ENCODE measurements at regions not wholly inside any gene's neighbourhood (a gene's known extent, or its start where the extent isn't known, plus 50 kb on each side); places are given as distances from the start of the nearest gene placed in this dataset.

- TF ChIP-seq ZC3H10 (CRISPR knock-in tag; IDR thresholded peaks at IDR 0.05) = no peak
- TF ChIP-seq, protein P1, sequence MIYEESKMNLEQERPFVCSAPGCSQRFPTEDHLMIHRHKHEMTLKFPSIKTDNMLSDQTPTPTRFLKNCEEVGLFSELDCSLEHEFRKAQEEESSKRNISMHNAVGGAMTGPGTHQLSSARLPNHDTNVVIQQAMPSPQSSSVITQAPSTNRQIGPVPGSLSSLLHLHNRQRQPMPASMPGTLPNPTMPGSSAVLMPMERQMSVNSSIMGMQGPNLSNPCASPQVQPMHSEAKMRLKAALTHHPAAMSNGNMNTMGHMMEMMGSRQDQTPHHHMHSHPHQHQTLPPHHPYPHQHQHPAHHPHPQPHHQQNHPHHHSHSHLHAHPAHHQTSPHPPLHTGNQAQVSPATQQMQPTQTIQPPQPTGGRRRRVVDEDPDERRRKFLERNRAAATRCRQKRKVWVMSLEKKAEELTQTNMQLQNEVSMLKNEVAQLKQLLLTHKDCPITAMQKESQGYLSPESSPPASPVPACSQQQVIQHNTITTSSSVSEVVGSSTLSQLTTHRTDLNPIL (CRISPR knock-in tag; IDR thresholded peaks at IDR 0.05; ENCODE audit: low read depth) = no peak
- no peak for TF ChIP-seq TCF4 (CRISPR knock-in tag; IDR thresholded peaks at IDR 0.05; ENCODE audit: borderline replicate concordance)
- no peak for TF ChIP-seq BACH2 (CRISPR knock-in tag; IDR thresholded peaks at IDR 0.05; ENCODE audit: borderline replicate concordance)
- no peak for TF ChIP-seq ARNTL (CRISPR knock-in tag; IDR thresholded peaks at IDR 0.05; ENCODE audit: borderline replicate concordance, low read depth)
- no peak for TF ChIP-seq GLIS3 (CRISPR knock-in tag; IDR thresholded peaks at IDR 0.05)
- TF ChIP-seq, protein P2, sequence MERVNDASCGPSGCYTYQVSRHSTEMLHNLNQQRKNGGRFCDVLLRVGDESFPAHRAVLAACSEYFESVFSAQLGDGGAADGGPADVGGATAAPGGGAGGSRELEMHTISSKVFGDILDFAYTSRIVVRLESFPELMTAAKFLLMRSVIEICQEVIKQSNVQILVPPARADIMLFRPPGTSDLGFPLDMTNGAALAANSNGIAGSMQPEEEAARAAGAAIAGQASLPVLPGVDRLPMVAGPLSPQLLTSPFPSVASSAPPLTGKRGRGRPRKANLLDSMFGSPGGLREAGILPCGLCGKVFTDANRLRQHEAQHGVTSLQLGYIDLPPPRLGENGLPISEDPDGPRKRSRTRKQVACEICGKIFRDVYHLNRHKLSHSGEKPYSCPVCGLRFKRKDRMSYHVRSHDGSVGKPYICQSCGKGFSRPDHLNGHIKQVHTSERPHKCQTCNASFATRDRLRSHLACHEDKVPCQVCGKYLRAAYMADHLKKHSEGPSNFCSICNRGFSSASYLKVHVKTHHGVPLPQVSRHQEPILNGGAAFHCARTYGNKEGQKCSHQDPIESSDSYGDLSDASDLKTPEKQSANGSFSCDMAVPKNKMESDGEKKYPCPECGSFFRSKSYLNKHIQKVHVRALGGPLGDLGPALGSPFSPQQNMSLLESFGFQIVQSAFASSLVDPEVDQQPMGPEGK (CRISPR knock-in tag; IDR thresholded peaks at IDR 0.05; ENCODE audit: borderline replicate concordance) = no peak
- TF ChIP-seq ZNF70 (CRISPR knock-in tag; IDR thresholded peaks at IDR 0.05) = no peak
- no peak for TF ChIP-seq ZFP3 (CRISPR knock-in tag; IDR thresholded peaks at IDR 0.05)
- TF ChIP-seq RARB (CRISPR knock-in tag; IDR thresholded peaks at IDR 0.05) = no peak
- no peak for TF ChIP-seq POU6F1 (CRISPR knock-in tag; IDR thresholded peaks at IDR 0.05; ENCODE audit: borderline replicate concordance, low read depth)
- no peak for TF ChIP-seq ESRRG (CRISPR knock-in tag; IDR thresholded peaks at IDR 0.05)
- no peak for TF ChIP-seq ISL1 (CRISPR knock-in tag; IDR thresholded peaks at IDR 0.05)
Observed at GRCh38 chr15:25170781-25171110, 216.0 kb downstream of the SNRPN start.
